GM23338 (cell line): ENCODE measurements at regions not wholly inside any gene's neighbourhood (a gene's known extent, or its start where the extent isn't known, plus 50 kb on each side); places are given as distances from the start of the nearest gene placed in this dataset.

Experiments
- ATAC-seq: fragments of 200-7000 bp; cut with Tn5 transposase; 3 replicates; pipeline ENCODE4 v1.9.1; 2020
- DNase-seq: peaks from one replicate; pipeline ENCODE4 v3.0.0-alpha.2; 2015; ENCODE audit warnings: low spot score
- H2AFZ ChIP-seq: fragments of 200-600 bp; sonication (generic); 2 replicates; pipeline ENCODE4 v1.8.0; 2016; ENCODE audit warnings: antibody characterized with exemption, mild to moderate bottlenecking, moderate library complexity
- H3F3A ChIP-seq: fragments of 200-600 bp; sonication (generic); replicated peaks from 2 replicates; pipeline ENCODE4 v1.8.0; 2017; ENCODE audit warnings: antibody characterized with exemption, mixed run types, low read depth
- H3K27ac ChIP-seq: fragments of 200-600 bp; sonication (generic); 2 replicates; pipeline ENCODE4 v1.6.1; 2016; ENCODE audit warnings: low read depth
- H3K27me3 ChIP-seq: fragments of 200-600 bp; sonication (generic); 2 replicates; pipeline ENCODE4 v1.8.0; 2016; ENCODE audit warnings: mild to moderate bottlenecking, mixed run types, moderate library complexity; ENCODE audit not compliant: insufficient read depth
- H3K36me3 ChIP-seq: fragments of 200-600 bp; sonication (generic); 2 replicates; pipeline ENCODE4 v1.8.0; 2016; ENCODE audit warnings: mild to moderate bottlenecking; ENCODE audit not compliant: insufficient read depth
- H3K4me1 ChIP-seq: fragments of 200-600 bp; sonication (generic); 2 replicates; pipeline ENCODE4 v1.8.0; 2016; ENCODE audit warnings: mild to moderate bottlenecking, moderate library complexity; ENCODE audit not compliant: insufficient read depth
- H3K4me2 ChIP-seq: fragments of 200-600 bp; sonication (generic); 2 replicates; pipeline ENCODE4 v1.7.1; 2017; ENCODE audit warnings: mixed run types
- H3K4me3 ChIP-seq: fragments of 200-600 bp; sonication (generic); 2 replicates; pipeline ENCODE4 v1.6.1; 2016; ENCODE audit warnings: mixed run types
- H3K79me2 ChIP-seq: fragments of 200-600 bp; sonication (generic); replicated peaks from 2 replicates; pipeline ENCODE4 v1.8.0; 2017; ENCODE audit warnings: mild to moderate bottlenecking; ENCODE audit not compliant: insufficient read depth
- H3K9me2 ChIP-seq: fragments of 200-600 bp; sonication (generic); 2 replicates; pipeline ENCODE4 v1.8.0; 2017; ENCODE audit not compliant: insufficient read depth
- H4K20me1 ChIP-seq: fragments of 200-600 bp; sonication (generic); replicated peaks from 2 replicates; pipeline ENCODE4 v1.8.0; 2017; ENCODE audit warnings: mild to moderate bottlenecking; ENCODE audit not compliant: insufficient read depth
- H3K27ac Mint-ChIP-seq: 2 replicates; pipeline ENCODE4 v1.8.0; 2020; ENCODE audit warnings: inconsistent platforms, mild to moderate bottlenecking, moderate library complexity, mixed read lengths
- H3K27me3 Mint-ChIP-seq: 3 replicates; pipeline ENCODE4 v1.8.0; 2022; ENCODE audit warnings: low read depth, mild to moderate bottlenecking, moderate library complexity, mixed read lengths, inconsistent platforms; ENCODE audit not compliant: insufficient read depth, poor library complexity
- H3K36me3 Mint-ChIP-seq: 3 replicates; pipeline ENCODE4 v1.8.0; 2021; ENCODE audit warnings: low read depth, mild to moderate bottlenecking, inconsistent platforms, moderate library complexity, mixed read lengths
- H3K4me1 Mint-ChIP-seq: 3 replicates; pipeline ENCODE4 v1.8.0; 2020; ENCODE audit warnings: mild to moderate bottlenecking, inconsistent platforms, mixed read lengths
- H3K4me3 Mint-ChIP-seq: 3 replicates; pipeline ENCODE4 v1.8.0; 2021; ENCODE audit warnings: moderate library complexity, mild to moderate bottlenecking, inconsistent platforms, mixed read lengths
- H3K9me3 Mint-ChIP-seq: 3 replicates; pipeline ENCODE4 v1.8.0; 2020; ENCODE audit warnings: moderate library complexity, mild to moderate bottlenecking, inconsistent platforms, mixed read lengths
- CREB1 ChIP-seq: fragments of 250-450 bp; sonication (Bioruptor Pico); IDR thresholded peaks from 2 replicates; pipeline ENCODE4 v1.5.0; 2020; ENCODE audit warnings: low read depth, mild to moderate bottlenecking, moderate library complexity
- EZH2 ChIP-seq: fragments of 200-600 bp; sonication (generic); IDR thresholded peaks from one replicate; pipeline ENCODE4 v1.8.0; 2017; ENCODE audit warnings: antibody characterized with exemption, mild to moderate bottlenecking, low read depth; ENCODE audit not compliant: unreplicated experiment
- EZH2phosphoT487 ChIP-seq: fragments of 200-600 bp; sonication (generic); IDR thresholded peaks from one replicate; pipeline ENCODE4 v1.8.1; 2018; ENCODE audit warnings: antibody characterized with exemption; ENCODE audit not compliant: unreplicated experiment
- JUNB ChIP-seq: IDR thresholded peaks from one replicate; pipeline ENCODE4 v1.6.1; 2016; ENCODE audit warnings: antibody characterized with exemption; ENCODE audit not compliant: unreplicated experiment
- NANOG ChIP-seq: IDR thresholded peaks from 2 replicates; pipeline ENCODE4 v1.6.1; 2016; ENCODE audit warnings: antibody characterized with exemption, borderline replicate concordance
- POLR2AphosphoS5 ChIP-seq: IDR thresholded peaks from 2 replicates; pipeline ENCODE4 v1.6.1; 2016; ENCODE audit warnings: antibody characterized with exemption, low read depth
- STAT1 ChIP-seq: IDR thresholded peaks from one replicate; pipeline ENCODE4 v1.6.1; 2016; ENCODE audit warnings: antibody characterized with exemption; ENCODE audit not compliant: unreplicated experiment
- ZNF114 ChIP-seq: fragments of 250-450 bp; sonication (Bioruptor Pico); IDR thresholded peaks from 2 replicates; pipeline ENCODE4 v1.5.0; 2020; ENCODE audit warnings: mild to moderate bottlenecking, moderate library complexity
- ZNF331 ChIP-seq: fragments of 250-450 bp; sonication (Bioruptor Pico); IDR thresholded peaks from 2 replicates; pipeline ENCODE4 v1.5.0; 2020; ENCODE audit warnings: low read depth, mild to moderate bottlenecking, moderate library complexity
- TF ChIP-seq, protein P1 (sequence below): IDR thresholded peaks from one replicate; pipeline ENCODE4 v1.6.1; 2018; ENCODE audit warnings: antibody characterized with exemption; ENCODE audit not compliant: unreplicated experiment
- TF ChIP-seq, protein P2 (sequence below), 2 experiments: fragments of 200-600 bp in 1 of 2; sonication (generic) in 1 of 2; conservative IDR thresholded peaks; 2 replicates each; pipeline versions ENCODE4 v1.5.1 to v1.6.1; 2016 to 2017; ENCODE audit warnings: antibody characterized with exemption in 2 of 2, low read depth in 2 of 2, mild to moderate bottlenecking in 2 of 2, moderate library complexity in 1 of 2
- TF ChIP-seq, protein P3 (sequence below): IDR thresholded peaks from 2 replicates; pipeline ENCODE4 v1.6.1; 2016; ENCODE audit warnings: antibody characterized with exemption
- TF ChIP-seq, protein P4 (sequence below): fragments of 250-450 bp; sonication (Bioruptor Pico); IDR thresholded peaks from 2 replicates; pipeline ENCODE4 v1.5.0; 2020; ENCODE audit warnings: mild to moderate bottlenecking, moderate library complexity

DNA sequence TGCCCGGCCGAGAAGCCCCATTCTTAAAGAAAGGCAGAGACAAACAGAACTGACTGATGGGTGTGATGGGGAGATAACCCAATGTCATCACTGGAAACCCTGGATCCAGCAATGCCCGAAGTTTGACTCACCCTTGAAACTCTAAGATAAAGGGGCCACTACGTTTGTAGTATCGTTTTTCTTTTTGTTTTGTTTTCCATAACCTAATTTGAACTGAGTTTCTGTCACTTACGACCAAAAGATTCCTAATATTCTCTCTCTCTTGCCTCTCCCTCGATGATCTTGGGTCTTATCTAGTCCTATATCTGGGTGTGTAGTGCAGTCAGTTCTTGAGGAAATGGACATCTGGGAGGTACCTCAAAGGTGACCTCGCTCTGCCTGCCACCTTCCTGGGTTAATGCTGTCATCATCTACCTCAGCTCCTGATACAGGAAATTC is 57.8 kb upstream of the ID3 start:
- Histone ChIP-seq H3K9me2 (0 out of 2 replicates have a peak, but pooled peaks cover 4% of the 10 kb centered on the region), H4K20me1 (no peaks in the 10 kb centered on the region), H3K4me1 (peaks cover 18% of the 10 kb centered on the region), H2AFZ (no peak overlapping the region), H3K4me2 (no peak overlapping the region), H3K27ac (no peak overlapping the region), H3K36me3 (no peaks in the 10 kb centered on the region), H3F3A (peaks cover 15% of the 10 kb centered on the region), H3K4me3 (no peak overlapping the region), H3K27me3 (peaks cover 26% of the 10 kb centered on the region), H3K79me2 (no peaks in the 10 kb centered on the region)
- DNase-seq (no peak), ATAC-seq (no peak)
- H3K36me3 Mint-ChIP-seq, result no peaks in the 10 kb centered on the region
- no peak overlapping the region for H3K4me3 Mint-ChIP-seq
- H3K27me3 Mint-ChIP-seq, result peaks cover 25% of the 10 kb centered on the region
- no peak overlapping the region for H3K27ac Mint-ChIP-seq
- H3K9me3 Mint-ChIP-seq, result no peaks in the 10 kb centered on the region
- peaks cover 30% of the 10 kb centered on the region for H3K4me1 Mint-ChIP-seq
- TF ChIP-seq, protein P1, sequence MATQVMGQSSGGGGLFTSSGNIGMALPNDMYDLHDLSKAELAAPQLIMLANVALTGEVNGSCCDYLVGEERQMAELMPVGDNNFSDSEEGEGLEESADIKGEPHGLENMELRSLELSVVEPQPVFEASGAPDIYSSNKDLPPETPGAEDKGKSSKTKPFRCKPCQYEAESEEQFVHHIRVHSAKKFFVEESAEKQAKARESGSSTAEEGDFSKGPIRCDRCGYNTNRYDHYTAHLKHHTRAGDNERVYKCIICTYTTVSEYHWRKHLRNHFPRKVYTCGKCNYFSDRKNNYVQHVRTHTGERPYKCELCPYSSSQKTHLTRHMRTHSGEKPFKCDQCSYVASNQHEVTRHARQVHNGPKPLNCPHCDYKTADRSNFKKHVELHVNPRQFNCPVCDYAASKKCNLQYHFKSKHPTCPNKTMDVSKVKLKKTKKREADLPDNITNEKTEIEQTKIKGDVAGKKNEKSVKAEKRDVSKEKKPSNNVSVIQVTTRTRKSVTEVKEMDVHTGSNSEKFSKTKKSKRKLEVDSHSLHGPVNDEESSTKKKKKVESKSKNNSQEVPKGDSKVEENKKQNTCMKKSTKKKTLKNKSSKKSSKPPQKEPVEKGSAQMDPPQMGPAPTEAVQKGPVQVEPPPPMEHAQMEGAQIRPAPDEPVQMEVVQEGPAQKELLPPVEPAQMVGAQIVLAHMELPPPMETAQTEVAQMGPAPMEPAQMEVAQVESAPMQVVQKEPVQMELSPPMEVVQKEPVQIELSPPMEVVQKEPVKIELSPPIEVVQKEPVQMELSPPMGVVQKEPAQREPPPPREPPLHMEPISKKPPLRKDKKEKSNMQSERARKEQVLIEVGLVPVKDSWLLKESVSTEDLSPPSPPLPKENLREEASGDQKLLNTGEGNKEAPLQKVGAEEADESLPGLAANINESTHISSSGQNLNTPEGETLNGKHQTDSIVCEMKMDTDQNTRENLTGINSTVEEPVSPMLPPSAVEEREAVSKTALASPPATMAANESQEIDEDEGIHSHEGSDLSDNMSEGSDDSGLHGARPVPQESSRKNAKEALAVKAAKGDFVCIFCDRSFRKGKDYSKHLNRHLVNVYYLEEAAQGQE, result no peak
- TF ChIP-seq, protein P2, sequence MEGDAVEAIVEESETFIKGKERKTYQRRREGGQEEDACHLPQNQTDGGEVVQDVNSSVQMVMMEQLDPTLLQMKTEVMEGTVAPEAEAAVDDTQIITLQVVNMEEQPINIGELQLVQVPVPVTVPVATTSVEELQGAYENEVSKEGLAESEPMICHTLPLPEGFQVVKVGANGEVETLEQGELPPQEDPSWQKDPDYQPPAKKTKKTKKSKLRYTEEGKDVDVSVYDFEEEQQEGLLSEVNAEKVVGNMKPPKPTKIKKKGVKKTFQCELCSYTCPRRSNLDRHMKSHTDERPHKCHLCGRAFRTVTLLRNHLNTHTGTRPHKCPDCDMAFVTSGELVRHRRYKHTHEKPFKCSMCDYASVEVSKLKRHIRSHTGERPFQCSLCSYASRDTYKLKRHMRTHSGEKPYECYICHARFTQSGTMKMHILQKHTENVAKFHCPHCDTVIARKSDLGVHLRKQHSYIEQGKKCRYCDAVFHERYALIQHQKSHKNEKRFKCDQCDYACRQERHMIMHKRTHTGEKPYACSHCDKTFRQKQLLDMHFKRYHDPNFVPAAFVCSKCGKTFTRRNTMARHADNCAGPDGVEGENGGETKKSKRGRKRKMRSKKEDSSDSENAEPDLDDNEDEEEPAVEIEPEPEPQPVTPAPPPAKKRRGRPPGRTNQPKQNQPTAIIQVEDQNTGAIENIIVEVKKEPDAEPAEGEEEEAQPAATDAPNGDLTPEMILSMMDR (conservative IDR thresholded peaks at IDR 0.05; ENCODE audit: low read depth in 2 of 2), result no peak
- TF ChIP-seq CREB1 (no peak), ZNF114 (CRISPR knock-in tag) (no peak), JUNB (no peak), POLR2AphosphoS5 (no peak), ZNF331 (CRISPR knock-in tag) (no peak), EZH2phosphoT487 (no peak), EZH2 (no peak), NANOG (no peak), STAT1 (no peak)
- TF ChIP-seq, protein P3, sequence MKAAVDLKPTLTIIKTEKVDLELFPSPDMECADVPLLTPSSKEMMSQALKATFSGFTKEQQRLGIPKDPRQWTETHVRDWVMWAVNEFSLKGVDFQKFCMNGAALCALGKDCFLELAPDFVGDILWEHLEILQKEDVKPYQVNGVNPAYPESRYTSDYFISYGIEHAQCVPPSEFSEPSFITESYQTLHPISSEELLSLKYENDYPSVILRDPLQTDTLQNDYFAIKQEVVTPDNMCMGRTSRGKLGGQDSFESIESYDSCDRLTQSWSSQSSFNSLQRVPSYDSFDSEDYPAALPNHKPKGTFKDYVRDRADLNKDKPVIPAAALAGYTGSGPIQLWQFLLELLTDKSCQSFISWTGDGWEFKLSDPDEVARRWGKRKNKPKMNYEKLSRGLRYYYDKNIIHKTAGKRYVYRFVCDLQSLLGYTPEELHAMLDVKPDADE, result no peak
- TF ChIP-seq, protein P4, sequence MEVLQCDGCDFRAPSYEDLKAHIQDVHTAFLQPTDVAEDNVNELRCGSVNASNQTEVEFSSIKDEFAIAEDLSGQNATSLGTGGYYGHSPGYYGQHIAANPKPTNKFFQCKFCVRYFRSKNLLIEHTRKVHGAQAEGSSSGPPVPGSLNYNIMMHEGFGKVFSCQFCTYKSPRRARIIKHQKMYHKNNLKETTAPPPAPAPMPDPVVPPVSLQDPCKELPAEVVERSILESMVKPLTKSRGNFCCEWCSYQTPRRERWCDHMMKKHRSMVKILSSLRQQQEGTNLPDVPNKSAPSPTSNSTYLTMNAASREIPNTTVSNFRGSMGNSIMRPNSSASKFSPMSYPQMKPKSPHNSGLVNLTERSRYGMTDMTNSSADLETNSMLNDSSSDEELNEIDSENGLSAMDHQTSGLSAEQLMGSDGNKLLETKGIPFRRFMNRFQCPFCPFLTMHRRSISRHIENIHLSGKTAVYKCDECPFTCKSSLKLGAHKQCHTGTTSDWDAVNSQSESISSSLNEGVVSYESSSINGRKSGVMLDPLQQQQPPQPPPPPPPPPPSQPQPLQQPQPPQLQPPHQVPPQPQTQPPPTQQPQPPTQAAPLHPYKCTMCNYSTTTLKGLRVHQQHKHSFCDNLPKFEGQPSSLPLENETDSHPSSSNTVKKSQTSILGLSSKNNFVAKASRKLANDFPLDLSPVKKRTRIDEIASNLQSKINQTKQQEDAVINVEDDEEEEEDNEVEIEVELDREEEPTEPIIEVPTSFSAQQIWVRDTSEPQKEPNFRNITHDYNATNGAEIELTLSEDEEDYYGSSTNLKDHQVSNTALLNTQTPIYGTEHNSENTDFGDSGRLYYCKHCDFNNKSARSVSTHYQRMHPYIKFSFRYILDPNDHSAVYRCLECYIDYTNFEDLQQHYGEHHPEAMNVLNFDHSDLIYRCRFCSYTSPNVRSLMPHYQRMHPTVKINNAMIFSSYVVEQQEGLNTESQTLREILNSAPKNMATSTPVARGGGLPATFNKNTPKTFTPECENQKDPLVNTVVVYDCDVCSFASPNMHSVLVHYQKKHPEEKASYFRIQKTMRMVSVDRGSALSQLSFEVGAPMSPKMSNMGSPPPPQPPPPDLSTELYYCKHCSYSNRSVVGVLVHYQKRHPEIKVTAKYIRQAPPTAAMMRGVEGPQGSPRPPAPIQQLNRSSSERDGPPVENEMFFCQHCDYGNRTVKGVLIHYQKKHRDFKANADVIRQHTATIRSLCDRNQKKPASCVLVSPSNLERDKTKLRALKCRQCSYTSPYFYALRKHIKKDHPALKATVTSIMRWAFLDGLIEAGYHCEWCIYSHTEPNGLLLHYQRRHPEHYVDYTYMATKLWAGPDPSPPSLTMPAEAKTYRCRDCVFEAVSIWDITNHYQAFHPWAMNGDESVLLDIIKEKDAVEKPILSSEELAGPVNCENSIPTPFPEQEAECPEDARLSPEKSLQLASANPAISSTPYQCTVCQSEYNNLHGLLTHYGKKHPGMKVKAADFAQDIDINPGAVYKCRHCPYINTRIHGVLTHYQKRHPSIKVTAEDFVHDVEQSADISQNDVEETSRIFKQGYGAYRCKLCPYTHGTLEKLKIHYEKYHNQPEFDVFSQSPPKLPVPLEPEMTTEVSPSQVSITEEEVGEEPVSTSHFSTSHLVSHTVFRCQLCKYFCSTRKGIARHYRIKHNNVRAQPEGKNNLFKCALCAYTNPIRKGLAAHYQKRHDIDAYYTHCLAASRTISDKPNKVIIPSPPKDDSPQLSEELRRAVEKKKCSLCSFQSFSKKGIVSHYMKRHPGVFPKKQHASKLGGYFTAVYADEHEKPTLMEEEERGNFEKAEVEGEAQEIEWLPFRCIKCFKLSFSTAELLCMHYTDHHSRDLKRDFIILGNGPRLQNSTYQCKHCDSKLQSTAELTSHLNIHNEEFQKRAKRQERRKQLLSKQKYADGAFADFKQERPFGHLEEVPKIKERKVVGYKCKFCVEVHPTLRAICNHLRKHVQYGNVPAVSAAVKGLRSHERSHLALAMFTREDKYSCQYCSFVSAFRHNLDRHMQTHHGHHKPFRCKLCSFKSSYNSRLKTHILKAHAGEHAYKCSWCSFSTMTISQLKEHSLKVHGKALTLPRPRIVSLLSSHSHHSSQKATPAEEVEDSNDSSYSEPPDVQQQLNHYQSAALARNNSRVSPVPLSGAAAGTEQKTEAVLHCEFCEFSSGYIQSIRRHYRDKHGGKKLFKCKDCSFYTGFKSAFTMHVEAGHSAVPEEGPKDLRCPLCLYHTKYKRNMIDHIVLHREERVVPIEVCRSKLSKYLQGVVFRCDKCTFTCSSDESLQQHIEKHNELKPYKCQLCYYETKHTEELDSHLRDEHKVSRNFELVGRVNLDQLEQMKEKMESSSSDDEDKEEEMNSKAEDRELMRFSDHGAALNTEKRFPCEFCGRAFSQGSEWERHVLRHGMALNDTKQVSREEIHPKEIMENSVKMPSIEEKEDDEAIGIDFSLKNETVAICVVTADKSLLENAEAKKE, result no peak
